GM10266 (cell line): ENCODE measurements at regions not wholly inside any gene's neighbourhood (a gene's known extent, or its start where the extent isn't known, plus 50 kb on each side); places are given as distances from the start of the nearest gene placed in this dataset.

Experiments
- DNase-seq: peaks from one replicate; pipeline ENCODE4 v3.0.0; 2012; ENCODE audit errors: extremely low spot score
- CTCF ChIP-seq: IDR thresholded peaks from 2 replicates; pipeline ENCODE4 v1.5.1; 2012; ENCODE audit warnings: mild to moderate bottlenecking, low read depth; ENCODE audit not compliant: control insufficient read depth, insufficient read depth; ENCODE audit errors: missing control alignments

DNA sequence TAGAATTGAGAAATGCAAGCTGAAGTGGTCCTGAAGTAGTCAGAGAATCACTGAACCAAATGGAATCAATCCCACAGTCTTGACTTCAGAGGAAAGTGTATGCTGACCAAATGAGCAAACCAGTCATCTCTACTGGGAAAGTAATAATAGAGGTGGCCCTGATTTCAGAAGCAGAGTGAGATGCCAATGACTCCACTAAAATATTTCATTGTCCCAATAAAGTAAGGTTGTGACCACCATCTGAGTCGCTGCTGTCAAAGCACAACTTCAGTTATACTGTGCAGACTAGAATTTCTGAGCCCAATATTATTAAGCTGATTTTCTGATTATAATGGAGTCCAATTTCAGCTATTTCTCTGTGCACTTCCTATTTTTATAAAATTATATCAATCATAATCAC lies 334.4 kb upstream of the THBS1 start:
- DNase-seq: no peak
- no peak for TF ChIP-seq CTCF

DNA sequence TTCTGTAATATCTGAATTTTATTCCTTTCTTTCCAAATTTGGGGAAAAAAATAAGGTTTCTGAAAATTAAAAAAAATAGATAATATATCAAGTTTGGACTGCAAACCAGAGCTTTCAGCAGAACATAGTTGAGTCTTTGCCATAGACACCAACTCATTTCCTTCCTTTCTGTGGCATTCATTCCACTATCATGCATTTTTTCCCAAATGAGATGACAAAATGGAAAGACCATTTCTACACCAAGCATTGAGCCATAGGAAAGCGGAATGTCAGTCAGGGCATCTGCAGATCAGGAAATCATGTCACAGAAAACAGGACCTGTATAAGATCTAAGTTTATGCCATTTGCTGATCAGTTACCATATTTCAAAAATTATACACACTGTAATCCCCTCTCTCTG lies 333.3 kb upstream of the THBS1 start:
- DNase-seq: no peak
- no peak for TF ChIP-seq CTCF

- no peak for TF ChIP-seq CTCF
- DNase-seq: no peak
Observed at GRCh38 chr15:39248204-39248603, 332.7 kb upstream of the THBS1 start.

- no peak for TF ChIP-seq CTCF
- DNase-seq: no peak
Observed at GRCh38 chr15:39250001-39250400, 330.9 kb upstream of the THBS1 start.

DNA sequence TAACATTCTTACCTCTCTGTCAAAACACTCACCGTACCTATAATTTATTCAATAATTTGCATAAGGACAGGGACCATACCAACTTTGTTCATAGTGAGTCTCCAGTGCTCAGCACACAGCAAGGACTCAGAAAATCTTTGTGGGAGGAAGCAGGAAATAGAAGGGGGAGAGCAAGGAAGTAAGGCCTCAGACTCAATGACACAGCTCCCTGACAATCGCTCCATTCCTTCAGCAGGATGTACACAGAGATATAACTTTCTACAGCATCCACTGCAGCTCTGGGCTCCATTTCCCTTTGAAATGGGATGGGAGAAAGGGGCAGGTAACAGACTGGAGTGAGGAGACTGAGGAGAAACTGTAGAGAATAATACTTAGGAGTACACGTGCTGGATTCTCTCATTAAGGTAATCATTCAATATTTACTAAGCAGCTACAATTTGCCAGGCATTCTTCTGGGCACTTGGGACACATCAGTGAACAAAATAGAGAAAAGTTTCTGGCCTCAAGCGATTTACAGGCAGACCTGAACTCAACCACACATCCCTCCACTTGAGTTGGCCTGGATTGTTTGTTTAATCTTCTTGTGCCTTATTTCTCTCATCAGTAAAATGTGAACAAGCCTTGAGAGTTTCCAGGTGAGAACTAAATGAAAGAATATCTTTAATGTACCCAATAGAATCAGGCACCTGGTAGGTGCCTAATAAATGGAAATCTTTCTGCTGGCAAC lies 330.3 kb upstream of the THBS1 start:
- no peak for DNase-seq
- no peak for TF ChIP-seq CTCF

DNA sequence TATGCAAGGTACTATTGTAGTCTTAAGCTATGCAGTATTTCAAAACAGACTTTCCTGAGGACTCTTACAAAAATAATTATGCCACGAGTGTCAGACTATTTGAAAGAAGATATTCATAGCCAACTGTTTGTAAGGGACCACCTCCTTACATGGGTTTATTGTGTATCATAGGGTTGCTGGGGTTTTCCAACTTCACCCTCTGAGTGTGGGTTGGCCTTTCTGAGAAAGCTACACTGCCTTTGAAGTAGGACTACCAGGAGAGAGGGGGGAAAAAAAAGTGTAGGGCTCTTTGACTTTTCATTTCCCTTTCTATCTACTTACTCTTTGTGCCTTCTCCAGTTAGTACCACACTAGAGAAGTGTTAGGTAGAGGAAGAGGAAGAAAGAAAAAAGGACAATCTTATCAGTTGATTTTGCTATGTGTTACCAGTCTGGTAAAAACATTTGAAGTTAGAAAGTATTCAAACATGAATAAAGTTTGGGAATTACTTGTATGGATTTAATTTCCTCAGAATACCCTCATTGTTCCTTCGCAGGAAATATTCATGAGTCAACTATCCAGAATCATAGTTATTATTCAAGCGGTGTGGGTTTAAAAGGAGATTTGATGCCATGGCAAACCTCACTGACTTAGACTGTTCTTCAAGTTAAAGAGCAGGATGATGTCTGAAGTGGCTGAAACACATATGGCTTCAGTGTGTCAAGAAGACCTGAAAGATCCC lies 329.3 kb upstream of the THBS1 start:
- DNase-seq: peak; percentile 16
- TF ChIP-seq CTCF: no peak

- no peak for DNase-seq
- no peak for TF ChIP-seq CTCF
Observed at GRCh38 chr15:39252134-39252470, 328.8 kb upstream of the THBS1 start.
